NCI-H1105 (cell line): ENCODE measurements at regions not wholly inside any gene's neighbourhood (a gene's known extent, or its start where the extent isn't known, plus 50 kb on each side); places are given as distances from the start of the nearest gene placed in this dataset.
A peak's percentile ranks its signal among the peaks of the same experiment; 100 is the strongest.

ENCODE experiments used
- DNase-seq: peaks from one replicate; lab custom pipeline; 2025; lab: John Stamatoyannopoulos, UW

DNA sequence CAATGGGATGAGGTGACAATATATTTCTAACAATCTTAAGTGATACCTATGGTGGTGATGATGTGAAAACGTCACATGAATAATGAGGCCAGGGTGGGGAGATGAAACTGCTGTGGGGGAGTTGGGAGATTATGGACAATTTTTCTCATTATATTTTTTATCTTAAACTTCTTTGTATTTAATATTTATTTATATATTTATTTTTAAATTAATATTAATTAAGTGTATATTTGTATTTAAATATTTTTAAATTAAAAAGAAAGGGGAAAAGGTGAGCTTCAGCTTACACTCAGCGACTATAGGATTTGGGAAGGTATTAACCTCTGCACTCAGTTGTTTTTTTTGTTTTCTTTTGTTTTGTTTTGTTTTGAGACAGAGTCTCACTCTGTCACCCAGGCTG is 158.7 kb downstream of the PSMG1 start:
- no peak for DNase-seq

DNA sequence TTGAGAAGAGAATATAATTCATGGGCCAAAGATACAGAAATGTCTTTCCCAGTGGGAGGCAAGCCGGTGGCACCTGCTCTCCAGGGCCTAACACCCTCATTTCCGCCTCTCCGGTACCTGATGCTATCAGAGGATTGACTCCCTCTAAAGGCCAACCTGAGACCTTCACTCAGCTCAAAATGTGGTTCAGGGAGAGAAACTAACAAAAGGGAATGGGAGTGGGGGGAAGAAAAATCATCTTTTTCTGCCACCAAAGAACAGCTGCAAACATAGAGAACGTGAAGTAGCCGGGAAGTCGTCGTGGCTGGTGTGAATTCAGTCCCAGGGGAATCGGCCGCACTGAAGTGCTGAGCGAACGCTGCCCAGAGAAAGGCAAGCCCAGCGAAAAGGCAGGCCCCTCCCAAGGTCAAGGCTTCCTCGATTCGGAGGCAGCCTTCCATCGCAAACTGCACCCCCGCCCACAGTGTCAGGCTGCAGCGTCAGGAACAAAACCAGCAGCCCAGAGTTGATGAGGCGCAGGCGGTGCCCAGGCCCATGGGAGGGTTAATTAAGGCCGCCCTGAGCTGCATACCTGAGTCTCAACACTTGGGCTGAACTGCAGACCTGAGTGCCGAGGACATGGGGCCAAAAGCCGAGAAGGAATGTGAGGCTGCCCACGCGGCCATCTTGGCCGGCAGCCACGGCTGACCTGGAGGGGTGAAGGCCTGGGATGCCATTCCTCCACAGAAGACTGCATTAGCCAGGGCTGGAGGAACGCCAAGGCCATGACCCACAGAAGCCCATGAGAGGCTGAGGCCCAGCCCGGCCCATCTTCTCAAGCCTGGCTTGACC is 160.2 kb downstream of the PSMG1 start:
- peak; percentile 75 for DNase-seq

DNA sequence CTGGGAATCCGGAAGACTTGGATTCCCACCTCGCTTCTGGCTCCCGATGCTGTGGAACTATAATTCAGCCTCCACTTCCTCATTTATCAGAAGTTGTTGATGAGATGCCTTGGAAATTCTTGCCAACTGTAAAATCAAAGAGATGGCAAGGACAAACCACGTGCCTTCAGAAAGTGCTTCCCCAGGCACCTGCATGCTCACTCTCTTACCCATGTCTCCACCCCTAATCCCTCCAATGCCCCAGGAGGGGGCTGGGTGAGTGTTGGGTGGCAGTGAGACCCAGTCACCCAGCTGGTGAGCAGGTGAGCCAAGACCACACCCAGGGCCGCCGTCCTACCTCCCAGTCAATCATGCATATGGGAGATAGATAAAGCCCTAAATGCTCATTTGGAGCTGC is 160.8 kb downstream of the PSMG1 start:
- DNase-seq = peak; percentile 75

DNA sequence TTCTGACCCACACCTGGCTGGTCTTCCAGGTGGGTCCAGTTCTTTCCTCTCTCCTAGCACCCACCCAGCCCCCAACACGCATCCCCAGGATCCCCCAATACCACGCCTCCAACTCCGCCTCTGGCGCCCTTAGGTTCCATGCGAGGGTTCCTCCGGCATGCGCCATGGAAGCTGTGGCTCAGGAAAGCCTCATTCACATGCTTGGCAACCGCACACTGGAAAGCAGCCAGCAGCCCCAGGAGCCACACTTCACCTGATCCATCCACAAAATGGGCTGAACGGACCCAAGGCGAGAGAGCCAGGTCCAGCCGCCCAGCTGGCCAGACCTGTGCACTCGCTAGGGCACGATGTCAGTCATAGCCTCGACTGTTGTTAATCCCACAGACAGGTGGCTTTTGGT is 161.2 kb downstream of the PSMG1 start:
- no peak for DNase-seq

DNA sequence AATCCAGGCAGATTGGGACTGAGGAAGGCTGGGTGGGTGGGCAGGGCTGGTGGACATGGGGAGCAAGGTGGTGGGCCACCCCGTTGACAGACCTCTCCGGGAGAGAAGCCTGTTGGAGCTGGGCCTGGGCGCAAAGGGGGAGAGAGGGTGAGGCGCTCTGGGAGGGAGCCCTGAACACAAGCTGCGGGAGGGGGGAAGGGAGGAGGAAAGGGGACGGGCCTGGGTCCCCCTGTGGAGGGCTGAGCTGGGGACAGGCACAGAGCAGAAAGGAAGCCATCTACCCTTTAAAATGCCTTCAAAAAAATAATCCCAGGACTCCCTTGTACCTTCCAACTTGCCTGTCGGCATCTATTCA is 161.8 kb downstream of the PSMG1 start:
- no peak for DNase-seq

DNA sequence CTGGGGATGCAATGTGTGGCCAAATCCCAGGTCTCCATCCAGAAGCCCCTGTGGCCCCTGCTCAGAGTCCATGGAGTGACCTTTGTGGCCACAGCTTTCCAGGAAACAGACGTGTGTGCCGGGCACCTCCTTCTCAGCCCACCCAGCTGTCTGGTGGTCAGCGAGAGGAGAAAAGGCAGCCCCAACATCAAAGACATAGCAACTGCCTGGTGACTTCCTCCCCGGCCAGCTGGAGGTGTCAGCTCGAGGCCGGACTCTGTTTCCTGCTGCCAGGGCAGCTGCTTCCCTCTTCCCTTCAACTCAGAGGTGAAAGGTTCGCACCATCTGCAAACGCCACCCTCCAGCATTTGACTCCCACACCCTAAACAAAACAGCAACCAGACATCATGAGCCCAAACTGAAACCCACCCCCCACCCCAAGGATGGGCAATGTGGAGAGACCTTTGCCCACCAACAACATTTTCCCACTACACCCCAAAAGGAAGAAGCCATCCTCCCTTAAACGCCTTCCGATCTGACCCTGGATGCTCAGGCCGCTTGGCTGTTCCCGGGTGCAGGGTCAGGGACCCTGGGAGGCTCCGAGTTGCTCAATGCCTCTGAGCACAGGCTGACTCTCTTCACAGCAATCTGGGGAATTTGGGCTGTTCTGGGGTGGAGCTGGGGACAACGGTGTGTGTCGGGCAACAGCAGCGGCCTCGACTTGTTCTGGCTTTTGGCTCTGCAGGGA is 162.3 kb downstream of the PSMG1 start:
- no peak for DNase-seq

DNA sequence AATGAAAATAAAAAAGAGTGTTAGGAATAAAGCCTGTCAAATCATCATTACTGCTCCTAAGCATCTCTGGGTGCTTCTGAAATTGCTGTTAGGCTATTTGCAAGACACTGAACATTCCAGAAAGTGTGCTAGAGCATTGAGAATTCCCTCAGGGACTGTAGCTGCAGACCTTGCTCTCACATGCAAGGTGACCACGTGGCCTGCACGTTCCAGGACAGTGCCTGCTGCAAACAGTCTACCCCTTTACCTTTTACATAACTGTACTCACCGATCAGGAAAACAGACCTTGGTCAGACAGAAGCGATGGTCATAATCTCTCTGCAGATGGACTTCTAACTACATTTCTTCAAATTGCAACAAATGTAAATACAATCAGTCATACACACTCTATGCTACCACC is 164.5 kb downstream of the PSMG1 start:
- DNase-seq = no peak

DNA sequence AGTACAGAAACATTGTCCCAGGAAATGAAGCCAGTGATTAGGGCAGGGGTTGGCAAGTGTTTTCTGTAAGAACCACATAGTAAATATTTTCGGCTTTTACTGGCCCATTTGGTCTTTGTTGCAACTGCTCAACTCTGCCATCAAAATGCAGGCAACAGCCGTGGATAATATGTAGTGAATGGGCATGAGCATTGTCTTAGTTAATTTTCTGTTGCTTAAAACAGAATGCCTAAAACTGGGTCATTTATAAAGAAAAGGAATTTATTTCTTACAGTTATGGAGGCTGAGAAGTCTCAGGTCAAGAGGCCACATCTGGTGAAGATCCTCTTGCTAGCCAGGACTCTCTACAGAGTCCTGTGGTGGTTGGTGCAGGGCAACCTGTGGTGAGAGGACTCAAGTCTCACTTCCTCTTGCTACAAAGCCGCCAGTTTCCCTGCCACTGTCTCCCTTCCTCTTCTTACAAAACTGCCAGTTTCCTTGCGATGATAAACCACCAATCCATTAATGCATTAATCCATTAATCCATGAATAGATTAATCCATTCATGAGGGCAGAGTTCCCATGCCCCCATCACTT is 166.4 kb downstream of the PSMG1 start:
- DNase-seq = no peak

DNA sequence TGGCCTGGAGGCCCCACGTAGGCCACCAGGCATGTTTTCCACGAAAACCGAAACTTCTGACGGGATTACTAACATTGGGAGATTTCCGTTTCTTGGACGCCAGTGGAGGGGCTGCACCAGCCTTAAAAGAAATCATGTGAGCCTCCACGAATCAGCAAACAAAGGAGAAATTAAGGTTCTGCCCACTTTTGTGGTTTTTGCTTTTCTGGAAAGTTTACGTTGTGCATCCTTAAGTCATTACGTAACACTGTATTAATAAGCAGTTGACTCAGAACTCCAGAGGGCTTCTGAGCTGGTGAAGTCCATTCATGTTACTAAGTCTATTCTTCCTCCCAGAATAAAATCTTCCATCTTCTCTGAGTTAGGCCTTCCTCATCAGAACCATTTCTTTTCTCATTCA is 168.5 kb downstream of the PSMG1 start:
- no peak for DNase-seq

DNA sequence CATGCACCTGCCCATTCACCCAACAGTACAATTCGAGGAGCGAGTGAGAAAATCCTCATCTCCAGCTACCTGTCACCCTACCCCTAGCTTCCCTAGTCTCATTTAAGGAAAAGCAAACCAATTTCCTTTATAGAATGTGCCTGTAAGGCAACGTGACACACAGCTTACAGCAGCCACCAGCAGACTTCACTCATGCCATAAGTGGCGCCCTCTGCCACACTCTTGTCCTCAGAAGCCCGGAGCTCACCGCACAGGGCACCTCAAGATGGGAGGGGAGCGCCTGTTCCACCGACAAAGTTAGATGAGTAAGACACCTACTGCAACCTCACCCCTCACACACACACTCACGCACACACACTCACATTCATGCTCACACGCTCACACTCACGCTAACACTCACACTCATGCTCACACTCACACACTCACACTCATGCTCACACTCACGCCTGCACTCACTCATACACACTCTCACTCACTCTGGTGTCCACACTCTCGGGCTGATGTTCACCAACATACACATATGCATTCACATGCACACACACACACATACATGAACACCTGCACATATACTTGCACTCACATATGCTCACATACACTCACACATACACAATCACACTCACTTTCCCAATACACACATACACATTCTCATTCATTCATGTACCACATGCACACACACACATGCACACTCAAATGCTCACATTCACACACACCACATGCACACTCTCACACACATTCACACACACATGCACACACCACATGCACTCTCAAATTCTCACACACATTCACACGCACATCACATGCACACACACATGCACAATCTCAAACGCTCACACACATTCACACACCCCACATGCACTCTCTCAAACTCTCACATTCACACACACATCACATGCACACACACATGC is 170.7 kb downstream of the PSMG1 start:
- DNase-seq = no peak

DNA sequence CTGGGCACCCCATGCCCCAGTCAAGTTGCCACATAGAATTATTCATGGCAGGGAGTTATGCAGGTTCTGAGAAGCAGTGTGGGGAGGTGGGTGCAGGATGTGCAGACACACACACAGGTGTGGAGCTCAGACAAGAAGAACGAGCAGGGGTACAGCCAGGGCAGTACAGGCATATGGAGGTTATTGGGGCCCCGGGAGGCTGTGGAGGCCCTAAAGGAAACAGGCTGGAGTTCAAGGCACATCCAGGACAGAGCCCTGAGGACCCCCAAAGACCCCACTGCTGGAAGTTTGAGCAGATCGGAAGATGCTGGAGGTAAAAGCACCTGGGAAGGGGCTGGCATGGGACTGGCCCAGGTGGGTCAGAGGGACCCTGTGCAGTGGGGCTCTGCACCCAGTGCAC is 171.3 kb downstream of the PSMG1 start:
- DNase-seq = no peak

DNA sequence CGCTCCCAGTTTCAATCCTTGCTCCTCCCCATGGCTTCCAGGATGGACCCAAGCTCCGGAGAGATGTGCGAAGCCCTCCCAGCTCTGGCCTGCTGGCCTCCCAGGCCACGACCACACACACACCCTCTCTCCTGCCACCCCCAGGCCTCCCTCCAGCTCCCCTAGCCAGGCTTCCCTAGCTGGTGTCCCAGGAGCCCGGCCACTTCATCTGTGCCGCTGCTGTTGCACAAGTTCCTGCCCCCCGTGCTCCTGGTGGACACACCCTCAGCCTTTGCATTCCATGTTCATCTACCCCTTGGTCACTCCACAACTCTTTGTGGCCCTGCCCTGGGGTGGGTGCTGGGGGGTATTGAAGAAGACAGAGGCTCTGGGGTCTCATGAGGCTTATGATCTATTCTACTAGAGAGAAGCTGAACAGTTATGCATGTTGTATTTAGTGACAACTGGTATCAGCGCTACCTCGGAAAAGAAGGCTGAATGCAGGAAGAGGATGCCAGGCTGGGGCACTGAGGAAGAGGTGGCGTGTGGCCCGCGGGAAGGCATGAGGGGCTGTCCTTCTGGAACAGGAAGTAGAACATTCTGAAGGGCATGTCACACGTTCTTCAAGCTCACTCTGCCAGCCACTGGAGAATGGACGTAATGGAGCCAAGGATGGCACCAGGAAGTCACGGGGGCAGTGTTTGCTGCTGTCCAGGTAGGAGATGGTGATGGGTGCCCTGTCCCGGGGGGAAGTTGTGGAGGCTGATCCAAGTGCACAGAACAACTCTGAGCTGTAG is 172.4 kb downstream of the PSMG1 start:
- DNase-seq = no peak

DNA sequence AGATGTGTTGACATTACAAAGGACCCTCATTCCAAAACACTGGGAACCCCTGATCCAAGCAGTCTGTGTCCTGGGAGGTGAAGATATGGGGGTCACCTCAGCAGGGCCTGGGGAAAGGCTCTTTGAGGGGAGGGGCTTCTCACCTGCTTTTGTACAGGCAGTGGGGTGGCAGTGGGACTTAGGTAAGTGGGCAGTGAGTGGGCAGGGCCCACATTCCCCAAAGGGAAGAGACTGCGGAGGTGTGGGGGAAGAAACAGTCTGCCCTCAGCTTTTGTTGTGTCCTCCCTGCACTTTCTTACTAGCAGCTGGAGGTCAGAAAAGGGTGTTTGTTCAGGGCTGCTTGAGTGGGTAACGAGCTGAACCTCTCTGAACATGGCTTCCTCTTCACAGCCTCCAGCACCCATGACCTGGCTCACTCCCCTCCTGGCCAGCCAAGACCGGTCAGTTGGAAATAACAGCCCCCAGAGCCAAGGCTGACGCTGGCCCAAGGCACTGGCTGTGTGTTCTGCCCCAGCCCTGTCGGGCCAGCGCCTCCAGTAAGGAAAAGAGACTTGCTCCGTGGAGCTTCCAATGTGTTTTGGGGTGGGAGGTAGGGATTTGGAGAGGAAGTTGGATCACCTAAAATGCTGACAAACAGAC is 173.5 kb downstream of the PSMG1 start:
- DNase-seq = no peak

DNA sequence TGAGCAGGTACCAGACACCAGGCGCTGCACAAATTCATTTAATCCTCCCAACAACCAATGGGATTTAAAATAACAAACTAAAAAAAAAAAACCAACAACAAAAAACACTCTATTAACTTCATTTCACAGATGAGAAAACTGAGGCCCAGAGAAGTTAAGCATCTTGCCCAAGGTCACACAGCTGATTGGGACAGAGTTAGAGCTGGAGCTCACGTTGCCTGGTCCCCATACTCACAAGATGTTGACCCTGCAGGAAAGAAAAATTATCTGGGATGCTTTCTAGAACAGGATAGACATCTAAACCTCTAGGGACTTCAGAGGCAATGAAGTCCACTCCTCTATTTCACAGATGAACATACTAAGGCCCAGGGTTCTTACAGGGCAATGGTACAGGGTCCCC is 175.3 kb downstream of the PSMG1 start:
- DNase-seq = no peak

DNA sequence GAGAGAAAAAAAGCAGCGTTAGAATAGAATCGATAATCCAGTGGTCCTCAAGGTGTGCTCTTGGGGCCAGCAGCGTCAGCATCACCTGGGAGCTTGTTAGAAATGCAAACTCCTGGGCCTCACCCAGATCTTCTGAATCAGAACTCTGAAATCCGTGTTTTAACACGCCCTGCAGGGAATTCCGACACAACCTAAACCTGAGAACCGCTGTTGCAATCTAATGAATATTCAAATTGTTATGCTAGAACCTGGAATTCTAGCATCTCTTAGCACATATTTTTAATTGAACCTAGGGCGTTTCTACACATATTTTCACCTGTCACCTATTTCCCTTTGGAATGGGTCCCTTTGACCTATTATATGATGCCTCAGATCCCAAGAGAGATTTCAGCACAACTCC is 175.7 kb downstream of the PSMG1 start:
- DNase-seq = no peak

DNA sequence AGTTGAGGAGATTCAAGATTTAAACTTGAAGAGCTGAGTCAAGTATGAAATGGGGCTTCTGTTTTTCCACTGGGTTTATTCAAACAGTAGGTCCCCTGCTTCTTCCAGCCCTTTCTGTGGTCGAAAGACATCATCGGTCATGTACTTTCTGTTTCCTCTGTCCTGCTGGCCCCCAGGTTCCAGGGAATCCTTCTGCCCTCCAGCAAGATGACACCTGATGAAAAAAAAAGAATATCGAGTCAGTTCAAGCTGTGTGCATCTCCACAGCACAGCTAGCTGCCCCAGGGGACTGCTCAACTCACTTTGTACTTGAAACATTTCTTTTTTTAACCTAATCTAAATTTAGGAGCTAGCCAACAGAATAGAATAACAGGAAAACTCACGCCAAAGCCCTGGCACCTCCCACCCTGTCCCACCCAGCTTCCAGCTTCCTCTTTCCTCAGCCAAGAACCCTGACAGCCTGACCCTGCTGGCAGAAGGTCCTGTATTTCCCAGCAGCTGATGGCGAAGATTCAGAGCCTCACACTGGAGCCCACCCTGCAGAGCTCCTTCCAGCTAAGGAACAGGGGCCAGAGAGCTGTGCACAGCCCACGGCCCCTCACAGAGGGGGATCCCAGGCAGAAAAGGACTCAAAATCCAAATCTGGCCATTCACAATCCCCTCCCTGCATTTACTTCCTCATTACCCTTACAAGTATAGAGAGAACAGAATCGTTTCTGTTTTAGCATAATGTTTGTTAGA is 176.5 kb downstream of the PSMG1 start:
- DNase-seq = no peak

DNA sequence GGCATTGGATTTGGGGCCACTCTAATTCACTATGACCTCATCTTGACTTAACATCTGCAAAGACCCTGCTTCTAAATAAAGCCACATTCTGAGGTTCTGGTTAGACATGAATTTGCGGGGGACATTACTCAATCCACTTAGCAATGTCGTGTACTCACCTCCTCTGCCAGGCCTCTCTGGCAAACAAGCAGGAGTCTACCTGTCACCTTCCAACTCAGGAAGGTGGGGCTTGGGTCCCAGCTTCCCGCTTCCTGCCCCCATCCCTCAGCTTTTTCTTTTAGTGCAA is 177.8 kb downstream of the PSMG1 start:
- DNase-seq = no peak

DNA sequence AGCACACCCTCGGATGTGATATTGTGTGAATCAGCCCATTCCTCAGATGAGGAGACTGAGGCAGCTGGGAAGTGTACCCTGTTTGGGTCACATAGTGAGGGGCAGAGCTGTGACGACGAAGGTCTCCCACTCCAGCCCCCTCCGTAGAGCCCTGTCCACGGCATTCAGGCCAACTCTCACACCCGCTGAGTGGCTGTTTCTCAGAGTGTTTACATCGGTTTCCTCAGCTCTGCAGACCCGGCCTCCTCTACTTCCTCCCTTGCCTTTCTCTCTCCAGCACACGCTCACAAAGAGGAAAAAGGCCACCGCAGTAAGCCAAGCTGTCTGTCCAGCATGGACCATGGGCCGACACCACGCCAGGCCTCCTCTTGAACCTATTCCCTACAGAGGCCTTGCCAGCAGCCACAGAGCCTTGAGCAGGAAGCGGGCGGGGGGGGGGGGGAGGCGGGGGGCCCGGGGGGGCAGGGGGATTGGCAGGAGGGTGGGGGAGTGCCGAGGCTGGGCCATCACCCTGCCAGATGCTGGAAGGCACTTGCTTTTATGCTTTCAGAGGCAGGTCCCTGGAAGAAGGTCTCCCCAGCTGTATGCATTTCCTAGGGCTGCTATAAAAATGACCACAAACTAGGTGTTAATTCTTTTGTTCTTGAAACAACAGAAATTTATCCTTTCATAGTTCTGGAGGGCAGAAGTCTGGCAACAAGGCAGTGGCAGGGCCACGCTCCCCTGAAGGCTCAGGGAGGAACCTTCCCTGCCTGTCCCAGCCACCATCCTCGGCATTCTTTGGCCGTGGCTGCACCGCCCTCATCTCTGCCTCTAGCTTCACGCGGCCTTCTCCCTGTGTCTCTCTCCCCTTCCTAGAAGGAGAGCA is 178.4 kb downstream of the PSMG1 start:
- DNase-seq = no peak

DNA sequence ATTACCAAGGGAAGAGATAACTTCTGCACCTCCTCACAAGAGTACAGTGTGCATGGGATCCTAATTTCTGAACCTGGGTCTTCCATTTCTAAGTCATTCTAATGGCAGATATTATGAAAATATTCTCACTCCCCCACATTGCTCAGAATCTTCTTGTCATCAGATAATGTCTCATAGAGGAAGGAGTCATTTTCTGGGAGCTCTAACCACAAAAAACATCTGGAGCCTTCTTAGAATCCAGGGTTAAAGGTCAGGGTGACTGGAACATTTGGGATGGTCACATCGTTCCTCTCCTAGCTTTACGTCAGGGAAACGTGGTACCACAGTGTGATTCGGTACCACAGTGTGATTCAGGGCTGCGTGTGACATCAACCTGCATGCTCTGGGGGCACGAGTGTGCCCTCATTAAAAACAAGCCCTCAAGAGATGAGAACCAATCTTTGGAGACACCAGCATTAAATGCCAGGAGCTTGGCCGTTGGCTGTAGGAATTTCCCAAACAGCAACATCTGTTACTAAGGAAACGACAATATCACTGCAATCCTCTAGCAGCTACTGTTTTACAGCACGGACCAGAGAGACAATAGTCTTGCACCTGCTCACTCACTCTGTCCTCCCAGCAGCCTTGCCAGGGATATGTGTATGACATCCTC is 179.1 kb downstream of the PSMG1 start:
- no peak for DNase-seq
